Stimulated activated CD4-positive, alpha-beta T cell treated with anti-CD3 and anti-CD28 coated beads, Interleukin-2, amount 100 ng/mL, for 4 hours (primary cell): ENCODE measurements at regions not wholly inside any gene's neighbourhood (a gene's known extent, or its start where the extent isn't known, plus 50 kb on each side); places are given as distances from the start of the nearest gene placed in this dataset.
"Not testable (repeated sequence)": the region's sequence is repeated elsewhere in the genome, so short reads cannot be mapped to it uniquely, and the experiment has no call there.

ENCODE experiments used
- DNase-seq: peaks from one replicate; pipeline ENCODE4 v3.0.0-alpha.2; 2020; ENCODE audit warnings: low read depth

DNA sequence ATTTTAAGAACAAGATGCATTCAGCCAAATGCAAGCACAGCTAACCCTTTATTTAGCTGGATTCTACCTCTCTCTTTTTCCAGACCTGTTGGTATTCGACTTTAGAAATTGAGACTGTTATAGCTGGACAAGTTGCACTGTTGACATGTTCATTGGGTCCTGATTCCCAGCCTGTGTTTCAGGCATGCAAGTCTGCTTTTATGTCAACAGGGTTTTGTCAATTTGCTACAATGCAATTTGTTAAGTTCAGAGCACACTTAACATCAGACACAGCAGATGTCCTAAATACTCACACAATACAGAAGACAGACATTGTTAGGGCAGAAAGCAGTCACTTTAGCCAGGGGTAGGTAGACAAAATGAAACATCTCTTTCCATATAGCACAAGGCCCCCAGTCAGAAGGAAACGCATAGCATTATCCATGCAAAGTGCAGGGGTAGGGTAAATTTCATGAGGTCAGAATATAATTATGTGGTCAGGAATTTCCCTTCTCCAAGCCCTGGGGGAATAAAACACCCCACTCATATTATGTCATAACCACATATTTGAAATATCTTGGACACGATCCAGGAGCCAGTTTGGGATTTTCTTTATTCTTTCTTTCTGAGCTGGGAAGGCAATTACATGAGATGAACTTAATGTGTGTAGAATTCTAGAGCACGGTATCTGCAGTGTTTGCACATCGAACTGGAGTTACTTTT is 504.1 kb downstream of the NTRK3 start:
- DNase-seq: no peak

DNA sequence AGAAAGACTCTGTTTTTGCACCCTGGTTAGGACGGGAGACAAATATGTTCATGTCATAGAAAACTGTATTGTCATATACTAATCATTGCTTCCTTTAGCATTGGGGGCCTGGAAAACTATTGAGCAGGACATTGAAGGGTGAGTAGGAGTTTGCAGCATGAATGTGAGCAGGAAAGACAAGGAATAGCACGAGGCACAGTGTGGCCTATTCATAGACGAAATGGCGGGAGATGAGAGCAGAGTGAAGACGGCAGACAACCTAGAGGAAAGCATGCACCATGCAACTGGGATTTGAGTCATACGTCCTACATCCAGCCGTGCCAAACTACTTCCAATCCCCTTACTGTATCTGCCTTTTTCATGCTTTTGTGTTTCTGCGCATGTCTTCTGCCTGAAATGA is 508.1 kb downstream of the NTRK3 start:
- no peak for DNase-seq

DNA sequence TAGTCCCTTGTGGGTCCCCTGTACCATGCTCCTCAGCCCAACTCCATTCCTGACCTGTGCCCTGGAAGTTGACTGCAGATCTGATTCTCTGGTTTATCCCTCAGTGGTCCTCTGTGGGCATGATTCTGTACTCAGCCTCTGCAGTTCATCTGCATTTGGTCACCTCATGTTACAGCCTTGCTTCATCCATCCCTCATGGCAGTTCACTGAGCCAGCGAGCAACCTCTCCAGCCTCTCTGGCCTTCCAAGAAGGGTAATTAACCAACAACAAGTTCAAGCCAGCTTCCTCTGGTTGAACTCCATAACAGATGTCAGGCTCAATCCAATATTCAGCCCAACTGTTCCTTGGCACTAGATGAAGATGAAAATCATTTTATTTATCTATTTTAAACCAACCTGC is 509.5 kb downstream of the NTRK3 start:
- DNase-seq: no peak

DNA sequence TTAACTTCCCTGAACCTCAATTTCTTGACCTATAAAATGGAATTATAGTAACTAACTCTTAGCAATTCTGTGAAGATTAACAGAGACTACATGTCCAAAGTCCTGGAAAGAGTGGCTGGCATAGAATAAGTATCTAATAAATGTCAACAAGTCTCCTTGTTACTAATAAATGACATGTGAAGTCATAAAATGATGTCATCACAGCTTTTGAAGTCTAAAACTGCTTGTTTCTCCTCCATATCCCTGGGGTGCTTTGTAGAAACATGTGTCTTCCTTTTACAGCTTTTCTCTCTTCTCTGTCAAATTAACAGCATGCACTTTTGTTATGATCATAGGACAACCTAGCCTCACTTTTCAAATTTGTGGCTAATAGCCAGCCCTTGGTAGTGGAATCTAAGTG is 510.2 kb downstream of the NTRK3 start:
- no peak for DNase-seq

DNA sequence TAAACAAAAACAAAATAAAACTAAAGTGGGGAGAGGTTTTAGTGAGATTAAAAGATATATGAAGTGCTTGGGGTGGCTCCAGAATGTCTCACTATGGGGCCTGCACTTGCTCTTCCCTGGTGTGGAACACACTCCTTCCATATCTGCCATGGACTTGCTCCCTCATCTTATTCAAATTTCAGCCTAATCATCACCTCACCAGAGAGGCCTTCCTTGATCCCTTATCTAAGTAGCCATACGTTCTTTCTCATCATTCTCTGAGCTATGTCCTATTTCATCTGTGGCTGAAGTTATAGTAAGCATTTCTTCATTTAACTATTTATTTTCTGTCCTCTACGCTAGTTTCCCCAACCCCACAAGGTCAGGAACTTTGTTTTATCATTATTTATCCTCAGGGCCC is 511.7 kb downstream of the NTRK3 start:
- DNase-seq: no peak

DNA sequence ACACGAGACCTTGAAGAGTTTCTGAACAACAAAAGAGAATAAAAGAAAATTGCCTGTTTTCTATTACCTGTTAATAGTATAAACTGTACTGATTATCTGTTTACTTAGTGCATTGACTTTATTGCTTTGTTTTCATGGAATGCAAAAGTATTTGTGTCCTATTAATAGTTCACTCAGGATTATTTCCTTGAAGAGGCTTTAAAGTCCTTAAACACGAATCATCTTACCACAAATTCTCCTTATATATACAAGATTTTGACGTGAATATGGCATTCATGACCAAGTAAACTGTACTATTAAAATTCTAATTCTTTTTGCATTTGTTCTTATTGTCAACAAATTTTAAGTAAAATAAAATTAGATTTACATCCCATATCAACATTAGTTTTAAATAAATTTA is 513.0 kb downstream of the NTRK3 start:
- DNase-seq: no peak

DNA sequence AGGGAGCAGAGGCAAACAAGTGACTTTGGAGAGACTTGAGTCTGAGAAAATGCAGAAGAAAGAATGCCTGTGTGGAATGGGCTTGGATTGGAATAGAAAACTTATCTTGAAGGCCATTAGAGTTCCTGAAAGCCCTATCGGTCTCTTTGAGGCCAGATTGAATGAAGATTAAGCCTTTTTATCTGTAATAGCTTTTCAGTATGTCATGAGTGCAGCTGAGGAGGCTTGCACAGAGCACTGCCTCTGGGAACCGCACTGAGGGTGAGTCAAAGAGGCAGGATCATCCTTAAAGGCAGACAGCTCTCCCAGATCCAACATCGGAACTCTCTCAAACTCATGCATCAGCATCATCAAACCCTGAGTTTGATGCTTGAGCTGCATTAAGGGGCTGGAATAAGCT is 515.2 kb downstream of the NTRK3 start:
- no peak for DNase-seq

DNA sequence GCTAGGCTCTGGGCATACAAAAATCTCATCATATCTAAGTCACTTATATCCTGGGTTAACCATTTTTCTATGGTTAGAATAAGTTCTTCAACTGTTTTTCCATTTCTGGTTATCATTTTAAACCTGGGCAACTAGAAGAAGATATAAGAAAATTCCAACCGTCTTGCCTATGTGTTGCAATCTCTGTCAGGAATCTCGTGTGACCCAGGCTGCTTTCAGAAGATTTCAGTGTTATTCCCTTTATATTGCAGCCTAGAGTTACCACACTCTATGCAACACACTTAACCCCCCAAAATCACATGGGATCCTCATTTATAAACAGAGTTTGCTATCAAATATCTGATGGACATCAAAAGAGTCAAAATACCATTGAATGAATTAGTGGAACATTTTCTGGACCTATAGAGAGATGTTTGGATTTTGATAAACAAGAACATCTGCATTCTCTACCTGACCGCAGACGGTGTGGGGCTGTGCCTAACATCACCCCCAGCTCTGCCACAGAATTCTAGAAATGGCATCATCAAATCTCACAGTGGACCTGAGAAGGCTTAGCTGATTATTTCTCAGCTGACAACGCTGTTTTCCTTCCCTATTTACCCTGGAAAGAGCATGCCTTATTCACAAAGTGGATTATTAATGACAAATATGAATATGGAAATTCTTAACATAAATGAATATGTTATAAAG is 515.7 kb downstream of the NTRK3 start:
- DNase-seq: no peak

DNA sequence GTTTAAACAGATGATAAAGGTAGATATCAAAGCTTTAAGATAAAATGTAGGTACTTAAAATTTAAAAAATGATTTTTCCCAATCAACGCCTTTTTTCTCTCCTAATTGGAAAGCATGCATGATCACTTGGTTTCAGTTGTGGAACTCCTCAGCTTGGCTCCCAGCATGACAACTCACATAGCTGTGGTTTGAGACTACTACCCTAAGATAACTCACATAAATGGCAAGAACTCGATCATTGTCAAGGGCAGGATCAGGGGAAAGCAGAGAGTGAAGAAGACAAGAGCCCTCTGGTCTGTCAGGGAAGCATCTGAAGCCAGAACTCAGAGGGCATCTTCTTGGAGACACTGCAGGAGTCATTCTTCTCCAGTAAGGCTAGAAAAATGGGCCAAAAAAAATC is 516.7 kb downstream of the NTRK3 start:
- no peak for DNase-seq

DNA sequence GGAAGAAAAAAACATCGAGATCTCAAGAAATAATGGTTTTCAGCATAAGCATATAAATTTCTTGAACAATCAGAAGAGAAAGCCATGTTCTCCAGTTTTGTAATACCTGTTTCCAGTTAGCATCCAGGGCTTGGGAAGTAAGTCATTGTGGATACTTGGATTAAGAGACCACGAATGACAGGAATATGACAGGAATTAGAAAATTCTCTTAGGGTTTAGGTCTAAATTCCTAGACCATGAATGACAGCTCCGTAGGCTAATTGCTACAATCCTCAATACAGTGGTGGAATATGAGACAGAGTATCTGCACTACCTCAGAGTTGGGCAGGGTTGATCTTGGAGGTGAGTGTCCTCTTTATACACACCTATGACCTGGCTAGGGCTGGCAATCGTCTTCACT is 517.5 kb downstream of the NTRK3 start:
- no peak for DNase-seq

DNA sequence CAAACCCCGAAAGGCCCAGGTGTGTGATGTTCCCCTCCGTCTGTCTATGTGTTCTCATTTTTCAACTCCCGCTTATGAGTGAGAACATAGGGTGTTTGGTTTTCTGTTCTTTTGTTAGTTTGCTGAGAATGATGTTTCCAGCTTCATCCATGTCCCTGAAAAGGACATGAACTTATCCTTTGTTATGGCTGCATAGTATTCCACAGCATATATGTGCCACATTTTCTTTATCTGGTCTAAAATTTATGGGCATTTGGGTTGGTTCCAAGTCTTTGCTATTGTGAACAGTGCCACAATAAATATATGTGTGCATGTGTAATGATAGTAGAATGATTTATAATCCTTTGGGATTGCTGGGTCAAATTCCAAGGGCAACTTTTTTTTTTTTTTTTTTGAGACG is 519.1 kb downstream of the NTRK3 start:
- DNase-seq: not testable (repeated sequence)

DNA sequence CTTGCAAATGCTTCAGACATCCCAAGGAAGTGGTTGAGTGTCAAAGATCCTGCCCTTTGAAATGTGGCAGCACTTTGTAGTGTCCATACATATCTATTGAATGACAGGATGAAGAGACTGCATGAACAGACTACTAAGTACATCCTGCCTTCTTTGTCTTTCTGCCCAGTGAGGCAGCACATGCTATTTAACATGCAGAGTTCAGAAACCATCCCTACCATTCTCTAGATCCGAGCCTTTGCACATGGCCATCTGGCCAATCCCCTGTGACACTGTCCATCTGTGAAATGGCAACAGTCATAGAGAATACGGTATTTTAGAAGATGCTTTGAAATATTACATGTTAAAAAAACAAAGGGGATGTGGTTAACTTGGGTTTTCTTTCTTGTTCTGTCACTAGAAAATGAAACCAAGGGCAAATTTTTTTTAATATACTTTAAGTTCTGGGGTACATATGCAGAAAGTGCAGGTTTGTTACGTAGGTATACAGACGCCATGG is 519.6 kb downstream of the NTRK3 start:
- no peak for DNase-seq

DNA sequence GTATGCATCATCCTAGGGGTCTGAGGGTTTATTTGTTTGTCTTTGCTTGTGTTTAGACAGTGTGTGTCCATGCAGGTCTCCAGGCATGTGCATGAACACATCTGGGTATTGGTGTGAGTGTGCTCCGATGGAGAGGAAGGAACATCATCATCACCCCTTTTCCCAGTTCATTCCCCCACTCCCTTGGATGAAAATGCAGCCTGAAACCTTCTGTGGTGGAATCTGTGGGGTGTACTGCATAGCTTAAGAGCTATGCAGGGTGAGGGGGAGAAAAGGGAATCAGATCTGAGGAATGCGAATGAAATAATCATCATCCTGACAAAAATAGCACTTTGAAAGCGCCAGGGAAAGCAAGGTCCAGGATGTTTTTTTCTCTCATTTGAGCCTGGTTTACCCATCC is 520.1 kb downstream of the NTRK3 start:
- no peak for DNase-seq

DNA sequence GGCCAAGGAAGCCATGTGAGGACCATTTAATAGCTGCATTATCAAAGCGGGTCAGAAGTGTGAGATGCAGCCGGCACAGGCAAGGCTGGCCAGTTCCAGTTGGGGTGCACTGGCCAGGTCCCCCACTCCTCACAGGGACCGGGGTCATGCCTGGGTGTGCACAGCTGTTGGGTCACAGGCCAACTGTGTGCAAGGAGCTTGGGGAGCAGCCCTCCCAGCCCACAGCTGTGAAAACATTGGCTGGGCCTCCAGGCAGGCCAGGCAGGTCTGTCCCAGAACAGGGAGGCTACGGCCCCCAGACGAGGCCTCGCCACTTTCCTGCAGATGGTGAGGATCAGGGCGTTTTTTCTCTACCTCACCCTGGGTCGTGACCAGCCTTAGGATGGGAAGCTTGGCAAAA is 521.0 kb downstream of the NTRK3 start:
- no peak for DNase-seq

DNA sequence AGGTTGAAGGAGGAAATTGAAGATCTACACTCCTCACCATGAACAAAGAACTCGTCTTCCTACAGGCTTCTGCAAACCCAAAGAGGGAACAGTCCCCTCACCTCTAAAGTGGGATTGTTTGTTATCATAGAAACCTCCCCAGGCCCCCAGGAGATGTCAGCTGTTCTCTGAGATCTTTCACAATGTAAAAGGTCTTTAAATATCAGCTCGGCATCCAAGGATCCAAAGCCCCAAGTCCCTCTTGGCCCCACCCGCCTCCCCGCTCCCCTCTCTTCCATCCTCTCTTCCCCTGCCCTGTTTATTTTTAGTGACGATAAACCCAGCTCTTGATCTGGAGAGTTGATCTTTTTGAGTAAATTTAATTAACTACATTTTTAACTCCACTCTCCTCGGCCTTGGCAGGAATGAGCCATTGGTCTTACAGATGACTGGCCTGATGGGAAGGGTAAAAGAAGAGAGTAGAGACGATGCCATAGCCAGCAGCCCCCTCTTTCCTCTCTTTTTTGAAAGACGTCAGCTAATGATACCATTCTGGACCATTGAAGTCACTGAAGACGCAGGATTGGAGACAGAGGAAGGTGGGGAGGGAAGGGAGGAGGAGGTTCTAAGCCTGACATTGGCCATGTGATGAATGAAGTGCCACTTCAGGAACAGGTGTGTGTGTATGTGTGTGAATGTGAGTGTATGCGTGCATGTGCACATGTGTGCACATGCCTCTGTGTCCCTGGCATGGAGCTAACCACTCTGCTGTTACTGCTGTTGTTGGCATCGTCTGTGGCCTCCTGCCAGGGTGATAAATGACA is 521.8 kb downstream of the NTRK3 start:
- DNase-seq: no peak

DNA sequence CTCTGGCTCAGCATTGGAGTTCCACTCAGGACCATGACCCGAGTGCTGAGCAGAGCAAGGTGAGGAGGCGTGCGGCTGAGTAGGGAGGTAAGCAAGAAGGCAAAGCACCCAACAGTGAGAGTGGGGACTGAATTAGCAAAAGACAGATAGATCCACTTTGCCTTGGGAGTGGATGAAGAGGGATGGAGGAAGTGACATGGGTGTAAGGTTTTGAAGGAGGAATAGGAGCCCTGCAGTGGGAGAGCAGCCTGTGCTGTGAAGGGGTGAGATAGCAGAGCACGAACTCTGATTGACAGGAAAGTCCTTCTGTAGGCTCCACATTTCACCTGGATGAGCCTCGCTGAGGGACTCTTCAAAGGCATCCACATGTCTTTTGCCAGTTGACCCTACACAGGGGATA is 522.6 kb downstream of the NTRK3 start:
- no peak for DNase-seq

DNA sequence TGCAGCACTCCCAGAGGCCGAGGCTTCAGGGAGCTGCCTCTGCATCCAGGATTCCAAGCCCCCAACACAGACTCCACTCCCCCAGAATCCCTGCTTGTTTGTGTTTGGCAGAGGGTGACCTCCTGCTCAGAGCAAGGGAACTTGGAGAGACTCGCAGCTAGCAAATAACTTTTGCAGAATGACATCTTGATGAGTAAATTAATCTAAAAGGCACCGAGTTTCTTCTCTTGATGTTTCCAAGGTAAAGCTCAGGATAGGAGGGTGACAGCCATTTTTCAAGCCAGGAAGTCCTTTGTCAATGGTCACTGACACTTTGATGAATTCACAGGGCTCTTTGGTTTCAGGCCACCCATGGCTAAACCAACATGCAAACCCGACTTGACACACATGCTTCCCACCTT is 523.0 kb downstream of the NTRK3 start:
- DNase-seq: no peak

DNA sequence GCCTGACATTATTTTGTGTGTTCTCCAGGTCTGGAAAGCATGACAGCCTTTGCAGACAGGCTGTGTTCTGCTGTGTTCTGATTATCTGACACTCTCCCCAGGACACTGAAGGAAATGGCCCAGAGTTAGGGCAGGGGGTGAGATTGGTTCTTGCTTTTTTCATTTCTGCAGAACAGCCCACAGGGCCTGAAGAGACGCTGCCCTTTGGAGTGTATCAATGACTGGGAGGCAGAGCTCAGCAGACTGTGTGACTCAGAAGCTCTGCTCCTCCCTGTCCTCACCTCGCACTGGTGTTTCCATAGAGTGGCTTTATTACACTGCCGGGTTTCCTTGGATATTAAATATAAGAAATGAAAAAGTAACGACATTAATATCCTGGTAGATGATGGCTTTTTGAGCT is 523.6 kb downstream of the NTRK3 start:
- no peak for DNase-seq

DNA sequence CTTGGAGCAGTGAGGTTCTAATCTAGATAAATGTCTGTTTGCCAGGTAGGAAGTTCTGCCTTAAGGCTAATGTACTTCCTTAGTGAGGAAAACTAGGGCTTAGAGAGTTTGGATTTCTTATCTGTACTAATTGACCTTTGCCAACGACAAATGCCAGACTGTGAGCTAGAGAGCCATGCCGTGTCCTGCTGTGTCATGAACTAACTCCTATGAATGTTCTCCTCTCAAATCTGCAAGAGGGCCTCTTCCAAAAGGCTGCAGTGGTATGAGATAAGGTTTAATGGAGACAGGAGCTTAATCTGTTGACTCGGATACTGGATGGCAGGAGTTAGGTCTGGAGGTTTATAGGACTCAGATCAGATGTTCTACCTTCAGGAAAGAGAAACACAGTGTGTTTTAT is 524.9 kb downstream of the NTRK3 start:
- DNase-seq: no peak

DNA sequence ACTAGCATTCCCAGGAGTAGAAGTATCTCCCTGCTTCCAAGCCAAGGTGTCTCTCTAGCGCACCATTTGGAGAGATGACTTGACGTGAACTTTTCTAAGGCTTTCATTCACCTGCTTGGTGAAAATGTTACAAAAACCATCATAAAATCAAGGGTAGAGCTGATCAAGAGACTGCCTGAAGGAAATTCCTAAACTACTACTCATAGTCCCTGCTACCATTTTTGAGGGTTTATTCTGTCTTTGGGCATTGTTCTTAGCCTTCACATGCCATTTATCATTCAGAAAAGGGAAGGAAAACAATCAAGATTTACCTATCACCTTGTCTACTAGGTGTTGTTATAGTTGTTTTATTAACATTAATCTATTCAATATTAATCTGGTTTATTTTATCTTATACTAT is 525.8 kb downstream of the NTRK3 start:
- DNase-seq: no peak

DNA sequence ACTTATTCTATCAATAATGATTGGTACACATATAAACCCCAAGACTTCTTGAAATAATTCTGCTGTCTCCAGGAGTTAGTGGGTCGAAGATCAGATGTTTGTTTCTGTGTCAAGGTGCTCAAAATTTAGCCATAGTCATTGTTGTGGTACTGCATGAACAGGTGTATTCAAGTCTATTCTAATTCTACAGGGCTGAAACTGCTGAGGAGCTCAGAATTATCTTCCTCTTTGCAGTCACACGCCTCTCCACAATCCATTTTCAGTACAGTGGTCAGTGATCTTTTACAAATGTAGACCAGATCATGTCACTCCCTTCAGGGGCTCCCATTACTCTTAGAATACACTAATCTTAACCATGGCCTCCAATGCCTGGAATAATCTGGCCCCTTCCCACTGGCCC is 527.5 kb downstream of the NTRK3 start:
- no peak for DNase-seq

DNA sequence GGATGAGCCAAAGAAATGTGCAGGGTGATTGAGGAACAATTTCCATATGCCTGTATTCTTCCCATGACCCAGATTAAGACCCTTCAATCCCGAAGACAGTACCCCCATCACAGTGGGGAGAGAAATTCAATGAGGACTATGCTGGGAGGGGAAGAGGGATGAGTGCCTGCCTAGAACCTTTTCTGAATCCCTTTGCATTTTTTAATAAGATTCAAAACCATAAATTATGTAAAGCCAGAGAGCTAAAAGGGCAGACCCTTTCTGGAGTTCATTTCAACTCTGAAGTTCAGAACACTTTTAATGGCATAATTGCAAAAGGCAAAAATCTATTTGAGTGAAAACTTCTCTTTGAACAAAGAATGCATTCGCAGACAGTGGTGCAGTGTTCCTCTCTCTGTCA is 529.5 kb downstream of the NTRK3 start:
- DNase-seq: no peak

DNA sequence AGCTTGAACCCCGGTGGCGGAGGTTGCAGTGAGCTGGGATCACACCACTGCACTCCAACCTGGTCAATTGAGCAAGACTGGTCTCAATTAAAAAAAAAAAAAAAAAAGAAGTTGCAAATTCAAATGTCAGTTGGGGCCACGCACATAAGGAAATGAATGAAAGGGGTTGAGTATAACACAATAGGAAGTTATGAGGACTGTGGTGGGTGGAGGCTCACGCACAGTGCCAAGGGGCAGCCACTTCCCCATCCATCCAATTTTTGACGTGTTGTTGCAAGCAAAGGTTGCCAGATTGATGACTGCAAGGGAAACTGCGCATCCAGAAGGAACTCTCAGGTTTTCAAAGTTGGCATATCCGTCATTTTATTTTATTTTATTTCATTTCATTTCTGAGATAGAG is 532.2 kb downstream of the NTRK3 start:
- no peak for DNase-seq
